Activated CD8-positive, alpha-beta memory T cell treated with anti-CD3 and anti-CD28 coated beads, Interleukin-2, amount 50 U/mL, for 24 hours (primary cell): ENCODE measurements at regions not wholly inside any gene's neighbourhood (a gene's known extent, or its start where the extent isn't known, plus 50 kb on each side); places are given as distances from the start of the nearest gene placed in this dataset.

Source experiments
- DNase-seq: peaks from one replicate; pipeline ENCODE4 v3.0.0-alpha.2; 2020; ENCODE audit errors: extremely low read depth

DNA sequence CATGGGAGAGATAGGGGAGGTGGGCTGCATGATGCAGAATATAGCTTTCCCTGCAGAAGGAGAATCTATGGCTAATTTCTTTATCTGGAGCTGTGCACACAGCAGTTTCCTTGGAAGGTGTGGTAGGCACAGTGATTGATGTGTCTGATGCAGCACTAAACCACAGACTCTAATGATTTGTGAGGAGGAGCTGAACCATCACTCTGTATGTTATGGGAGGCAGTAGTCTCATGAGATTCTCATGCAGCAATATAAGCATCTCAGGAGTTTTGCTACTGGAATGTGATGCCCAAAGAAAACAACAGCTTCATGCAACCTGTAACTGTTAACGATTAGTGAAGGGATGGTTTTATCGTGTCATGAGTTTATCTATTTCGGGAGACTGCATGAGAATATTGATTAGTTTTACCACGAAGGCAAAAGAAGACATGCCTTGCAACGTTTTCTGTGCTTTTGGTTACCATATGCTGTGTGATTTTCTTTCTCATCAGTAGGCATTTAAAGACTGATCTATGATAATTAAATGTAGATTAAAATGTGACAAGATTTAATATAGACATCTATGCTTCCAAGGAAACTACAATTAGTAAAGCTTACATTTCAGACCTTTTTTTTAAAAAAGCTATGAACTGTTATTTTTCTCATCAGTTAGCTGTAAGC lies 286.8 kb downstream of the ARL6IP6 start:
- DNase-seq, result no peak

GRCh38 chr2:153004627-153005026 lies 286.2 kb downstream of the ARL6IP6 start:
- DNase-seq, result no peak

DNA sequence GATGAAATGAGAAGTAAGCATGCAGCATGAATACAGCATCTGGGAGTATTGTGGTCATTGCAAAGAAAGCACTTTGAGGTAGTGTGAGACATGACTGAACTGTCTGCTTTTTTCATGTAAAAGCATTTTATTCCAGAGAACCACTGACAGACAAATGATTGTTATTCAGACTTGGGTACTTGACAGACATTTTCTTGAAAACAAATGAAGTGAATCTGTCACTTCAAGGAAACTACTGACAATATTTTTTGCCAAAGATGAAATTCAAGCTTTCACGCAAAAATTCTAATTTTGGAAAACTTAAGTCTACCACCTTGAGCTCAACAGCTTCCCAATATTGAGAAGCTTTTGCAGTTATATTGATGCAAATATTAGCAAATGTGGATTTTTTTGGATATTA lies 255.7 kb downstream of the ARL6IP6 start:
- no peak for DNase-seq

- DNase-seq, result no peak
These were observed 253.3 kb downstream of the ARL6IP6 start for GRCh38 chr2:152971685-152972084.

DNA sequence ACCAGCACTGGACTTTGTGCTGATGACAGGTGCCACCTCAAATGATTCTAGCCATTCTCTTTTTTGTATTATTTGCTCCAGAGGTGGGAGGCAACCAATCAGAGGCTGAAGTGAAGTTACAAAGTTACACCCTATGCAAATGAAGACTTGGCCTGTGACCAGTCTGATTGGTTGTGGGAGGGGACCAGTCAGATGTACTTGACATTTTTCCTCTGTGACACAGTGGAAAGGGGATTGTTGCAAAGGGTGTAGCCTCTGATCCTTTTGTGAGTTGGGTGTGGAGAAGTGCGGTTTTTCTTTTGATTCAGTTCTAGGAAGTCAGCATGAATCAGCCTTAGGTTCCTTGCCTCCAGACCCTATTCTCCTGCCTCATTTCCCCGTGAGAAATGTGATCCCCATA lies 244.0 kb downstream of the ARL6IP6 start:
- DNase-seq, result no peak

DNA sequence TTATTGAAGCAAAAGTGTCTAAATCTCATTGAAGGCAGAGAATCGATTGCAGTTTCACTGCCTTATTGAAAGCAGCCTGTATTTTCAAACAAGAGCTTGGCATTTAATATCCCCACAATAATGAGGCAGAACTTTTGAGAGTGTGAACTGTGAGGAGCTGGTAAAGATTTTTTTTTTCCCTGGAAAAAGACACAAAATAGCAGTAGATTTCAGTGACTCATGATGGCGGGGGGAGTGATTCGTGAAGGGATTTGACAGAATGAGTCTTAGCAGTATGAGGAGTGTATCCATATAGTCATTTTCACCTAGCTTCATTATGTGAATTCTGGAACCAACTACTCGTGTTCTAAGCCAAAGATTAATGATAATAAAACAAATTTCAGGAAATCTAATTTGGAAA lies 242.9 kb downstream of the ARL6IP6 start:
- no peak for DNase-seq

GRCh38 chr2:152950126-152950525 lies 231.7 kb downstream of the ARL6IP6 start:
- DNase-seq, result no peak

DNA sequence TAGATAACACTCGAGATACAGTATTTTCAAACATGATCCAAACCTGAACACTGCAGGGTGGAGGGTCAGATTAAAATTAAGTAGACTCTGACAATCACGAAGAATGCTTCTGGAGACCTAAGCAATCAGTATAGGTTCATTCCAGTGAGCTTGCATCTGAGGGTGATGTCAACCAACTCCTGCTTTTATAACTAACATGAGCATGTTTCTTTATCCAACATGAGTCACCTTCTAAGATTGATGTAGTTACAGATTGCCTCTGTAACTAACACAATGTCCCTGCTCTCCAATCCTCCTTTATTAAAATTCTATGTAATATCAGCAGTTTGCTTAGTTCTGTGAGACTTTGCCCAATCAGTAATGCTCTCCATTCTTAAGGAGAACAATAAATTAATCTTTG lies 225.7 kb downstream of the ARL6IP6 start:
- no peak for DNase-seq

DNA sequence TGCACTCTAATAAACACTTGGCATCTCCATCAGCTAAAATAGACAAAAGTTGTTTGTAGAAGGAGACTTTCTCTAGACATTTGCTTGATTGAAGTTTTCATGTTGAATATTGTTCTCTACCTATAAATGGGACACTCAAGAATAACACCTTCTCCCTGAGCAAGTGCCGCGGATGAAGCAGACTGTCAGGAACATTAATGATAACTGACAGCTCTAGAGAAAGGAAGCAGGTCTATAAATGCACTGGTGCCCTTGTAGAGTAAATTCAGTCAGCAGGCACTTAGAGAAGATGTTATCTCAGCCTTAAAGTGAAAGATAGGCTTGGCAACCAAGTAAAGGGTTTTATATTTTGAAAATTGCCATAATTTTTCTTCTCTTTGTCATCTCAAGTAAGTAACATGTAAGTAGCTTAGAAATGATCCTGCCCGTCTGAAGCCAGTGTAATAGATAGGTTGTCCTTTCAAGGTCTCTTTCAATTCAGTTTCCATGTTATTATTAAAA lies 224.6 kb downstream of the ARL6IP6 start:
- DNase-seq, result no peak

DNA sequence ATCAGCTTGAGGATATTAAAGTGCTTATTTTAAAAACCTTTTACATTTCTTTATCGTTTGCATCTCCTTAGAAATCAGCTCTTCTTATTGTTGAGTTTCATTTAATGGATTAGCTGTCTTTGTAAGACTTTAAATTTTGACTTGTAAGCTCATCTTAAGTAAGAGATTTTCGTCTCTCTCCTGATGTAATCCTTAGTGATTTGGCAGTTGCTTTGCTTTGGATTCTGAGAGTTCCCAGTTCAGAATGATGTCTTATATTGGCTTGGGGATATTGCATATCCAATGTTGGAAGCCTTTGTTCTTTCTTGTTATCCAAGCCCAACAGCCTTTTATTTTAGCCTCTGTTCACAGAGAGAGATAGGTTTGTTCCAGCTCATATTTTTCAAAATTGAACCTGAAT lies 212.1 kb downstream of the ARL6IP6 start:
- no peak for DNase-seq

- no peak for DNase-seq
These were observed 211.2 kb downstream of the ARL6IP6 start for GRCh38 chr2:152929628-152930027.

GRCh38 chr2:152925547-152926448 lies 207.4 kb downstream of the ARL6IP6 start:
- DNase-seq, result peak; percentile 2

DNA sequence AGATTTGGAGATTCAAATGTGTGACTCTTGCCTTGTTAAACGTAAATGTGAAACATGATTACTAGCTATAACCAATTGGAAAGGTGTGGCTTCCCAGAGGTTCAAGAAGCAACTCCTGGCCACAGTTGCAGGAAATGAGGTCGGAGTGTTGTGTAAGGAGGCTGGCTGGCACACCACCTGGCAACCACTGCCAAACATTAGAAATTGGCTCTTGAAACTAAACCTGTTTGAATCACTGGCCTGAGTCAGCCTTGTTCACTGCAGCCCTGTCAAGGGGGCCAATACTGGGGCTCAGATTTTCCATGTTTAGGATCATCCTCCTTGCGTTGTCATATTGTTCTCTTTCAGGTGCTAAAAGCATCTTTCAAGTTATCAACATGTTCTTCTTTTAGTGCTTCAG lies 206.3 kb downstream of the ARL6IP6 start:
- no peak for DNase-seq

- DNase-seq, result no peak
These were observed 205.8 kb downstream of the ARL6IP6 start for GRCh38 chr2:152924219-152924618.

GRCh38 chr2:152920846-152921245 lies 202.4 kb downstream of the ARL6IP6 start:
- DNase-seq, result no peak

DNA sequence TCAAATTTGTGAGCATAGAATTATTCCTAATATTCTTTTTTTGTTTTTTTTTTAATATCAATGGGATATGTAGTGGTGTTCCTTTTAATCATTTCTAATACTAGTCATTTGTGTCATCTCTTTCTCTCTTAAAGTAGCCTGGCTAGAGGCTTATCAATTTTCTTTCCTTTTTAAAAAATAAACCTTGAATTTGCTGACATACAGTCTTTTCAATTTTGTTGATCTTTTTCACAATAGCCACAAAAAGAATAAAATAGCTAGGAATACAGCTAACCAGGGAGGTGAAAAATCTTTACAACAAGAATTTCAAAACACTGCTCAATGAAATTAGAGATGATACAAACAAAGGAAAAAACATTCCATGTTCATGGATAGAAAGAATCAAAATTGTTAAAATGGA lies 192.6 kb downstream of the ARL6IP6 start:
- DNase-seq, result no peak

DNA sequence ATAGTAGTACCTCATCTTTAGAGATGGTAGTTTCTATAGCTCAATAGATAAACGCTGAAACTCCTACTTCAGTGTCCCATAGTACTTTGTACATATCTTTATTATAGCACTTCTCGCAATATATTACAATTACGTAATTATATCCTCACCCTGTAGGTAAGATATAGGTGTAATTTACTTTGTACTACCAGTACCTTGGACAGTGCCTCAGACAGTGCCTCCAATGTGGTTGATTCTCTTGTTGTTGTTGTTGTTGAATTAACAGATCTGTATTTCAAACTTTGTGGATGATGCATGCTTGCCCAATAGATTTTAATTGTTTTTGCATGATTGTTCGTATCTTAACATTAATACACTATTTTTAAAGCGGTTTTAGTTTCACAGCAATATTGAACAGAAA lies 188.6 kb downstream of the ARL6IP6 start:
- DNase-seq, result no peak

GRCh38 chr2:152894051-152894450 lies 175.6 kb downstream of the ARL6IP6 start:
- DNase-seq, result no peak

DNA sequence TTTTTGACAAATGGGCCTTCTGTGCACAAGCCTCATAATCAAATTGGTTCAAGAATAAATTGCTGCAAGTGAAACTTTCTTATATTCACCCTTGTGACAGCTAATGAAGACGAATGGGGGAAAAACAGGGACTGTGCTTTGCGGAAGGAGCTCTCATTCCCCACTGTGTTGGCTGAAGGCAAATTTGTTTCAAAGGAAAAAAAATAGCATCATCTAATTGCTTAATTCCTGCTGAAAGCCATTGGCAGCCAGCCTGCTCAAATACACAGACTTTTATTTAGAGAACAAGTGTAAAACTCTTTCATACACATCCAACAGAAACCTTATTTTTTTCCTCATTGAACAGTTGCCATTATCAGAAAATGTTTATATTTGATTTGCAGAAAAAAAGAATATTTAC lies 172.3 kb downstream of the ARL6IP6 start:
- DNase-seq, result no peak

DNA sequence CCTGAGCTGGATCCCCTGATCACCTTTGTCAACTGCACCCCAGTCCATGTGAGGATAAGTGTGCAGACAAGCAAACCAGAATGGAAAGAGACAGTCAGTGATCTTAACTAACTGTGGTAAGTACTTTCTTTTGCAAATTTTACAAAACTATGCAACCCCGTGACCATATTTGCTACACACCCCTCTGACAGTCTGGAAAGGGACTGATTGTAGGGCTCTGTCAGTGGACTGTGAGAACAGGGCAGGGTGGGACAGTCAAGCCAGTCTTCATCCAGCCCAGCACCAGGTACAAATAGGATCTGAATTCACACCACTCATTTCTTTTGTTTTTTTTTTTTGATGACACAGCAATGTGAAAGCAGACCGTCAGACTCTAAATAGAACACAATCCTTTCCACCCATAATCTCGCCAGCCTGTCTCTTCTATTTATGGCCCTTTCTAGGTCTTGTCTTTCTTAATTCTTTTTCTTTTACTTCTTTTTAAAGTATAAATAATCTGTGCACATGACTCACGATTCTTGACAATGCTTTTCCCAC lies 165.6 kb downstream of the ARL6IP6 start:
- no peak for DNase-seq

DNA sequence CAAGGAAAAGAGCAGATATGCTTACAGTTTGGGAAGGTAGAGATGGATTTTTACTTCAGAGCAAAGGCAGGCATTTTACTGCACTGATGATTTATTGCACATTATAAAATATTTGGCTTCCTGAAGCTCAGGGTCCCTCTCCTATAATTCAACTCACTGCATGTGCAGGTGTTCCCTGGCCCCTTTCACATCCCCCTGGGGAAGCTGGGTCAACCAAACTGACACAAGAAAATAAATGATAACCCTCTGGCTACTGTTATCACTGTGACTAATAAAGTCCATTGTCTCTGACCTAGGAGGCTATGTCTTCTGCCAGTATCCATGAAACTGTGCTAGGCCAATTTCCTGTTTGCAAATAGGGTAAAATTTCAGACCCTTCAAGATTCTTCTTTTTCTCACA lies 163.1 kb downstream of the ARL6IP6 start:
- no peak for DNase-seq

- DNase-seq, result no peak
These were observed 160.9 kb downstream of the ARL6IP6 start for GRCh38 chr2:152879275-152879674.
